Thyroid gland (tissue), 4 donors: ENCODE measurements at regions not wholly inside any gene's neighbourhood (a gene's known extent, or its start where the extent isn't known, plus 50 kb on each side); places are given as distances from the start of the nearest gene placed in this dataset.

Source experiments
- DNase-seq, 2 donors: peaks; one replicate each; pipeline ENCODE4 v3.0.0-alpha.2; 2019
- H3K27ac ChIP-seq, 3 donors: fragments of 200-600 bp; sonication (generic); 1 replicate in 2 of 3; 2 replicates in 1 of 3; pipeline ENCODE4 v1.5.1; 2016 to 2019; ENCODE audit warnings: mild to moderate bottlenecking in 1 of 3, moderate library complexity in 1 of 3
- H3K27me3 ChIP-seq: fragments of 200-600 bp; sonication (generic); one replicate; pipeline ENCODE4 v1.5.1; 2019
- H3K36me3 ChIP-seq, 2 donors: fragments of 200-600 bp; sonication (generic); one replicate each; pipeline ENCODE4 v1.5.1; 2016 to 2019
- H3K4me1 ChIP-seq, 2 donors: fragments of 200-600 bp; sonication (generic); one replicate each; pipeline ENCODE4 v1.5.1; 2017 to 2019
- H3K4me3 ChIP-seq, 3 donors: fragments of 200-600 bp; sonication (generic); replicated peaks in 1 of 3; 1 replicate in 2 of 3; 2 replicates in 1 of 3; pipeline ENCODE4 v1.5.1; 2016; ENCODE audit warnings: mild to moderate bottlenecking in 1 of 3
- H3K9me3 ChIP-seq: fragments of 200-600 bp; sonication (generic); one replicate; pipeline ENCODE4 v1.5.1; 2017
- POLR2A ChIP-seq, 2 donors: fragments of 450-650 bp; IDR thresholded peaks; one replicate each; pipeline ENCODE4 v1.6.1; 2017; ENCODE audit warnings: antibody characterized with exemption in 2 of 2, mild to moderate bottlenecking in 2 of 2, moderate library complexity in 1 of 2
- WGBS, 2 donors: methylation state at CpG; one replicate each; pipeline ENCODE4 v1.1.5; 2017; 5-methylcytosine and 5-hydroxymethylcytosine counted together
- intact Hi-C: fragments of 100-400 bp; cut with DNase I; formaldehyde crosslinking; loops from one replicate; pipeline ENCODE4 v1.15.1; 2023
- TF ChIP-seq, protein P1 (sequence below), 6 experiments: fragments of 200-600 bp in 3 of 6; fragments of 450-650 bp in 3 of 6; sonication (generic) in 3 of 6; IDR thresholded peaks; one replicate each; pipeline ENCODE4 v1.5.1; 2016 to 2019; ENCODE audit warnings: antibody characterized with exemption in 6 of 6, mild to moderate bottlenecking in 2 of 6, inconsistent platforms in 1 of 6, moderate library complexity in 1 of 6

GRCh38 chr1:208496467-208497371 is 252.5 kb upstream of the PLXNA2 start:
- H3K27me3 ChIP-seq, result no peaks in the 10 kb centered on the region
- H3K27ac ChIP-seq, result no peak overlapping the region
- no peaks in the 10 kb centered on the region for H3K36me3 ChIP-seq
- TF ChIP-seq, protein P1, sequence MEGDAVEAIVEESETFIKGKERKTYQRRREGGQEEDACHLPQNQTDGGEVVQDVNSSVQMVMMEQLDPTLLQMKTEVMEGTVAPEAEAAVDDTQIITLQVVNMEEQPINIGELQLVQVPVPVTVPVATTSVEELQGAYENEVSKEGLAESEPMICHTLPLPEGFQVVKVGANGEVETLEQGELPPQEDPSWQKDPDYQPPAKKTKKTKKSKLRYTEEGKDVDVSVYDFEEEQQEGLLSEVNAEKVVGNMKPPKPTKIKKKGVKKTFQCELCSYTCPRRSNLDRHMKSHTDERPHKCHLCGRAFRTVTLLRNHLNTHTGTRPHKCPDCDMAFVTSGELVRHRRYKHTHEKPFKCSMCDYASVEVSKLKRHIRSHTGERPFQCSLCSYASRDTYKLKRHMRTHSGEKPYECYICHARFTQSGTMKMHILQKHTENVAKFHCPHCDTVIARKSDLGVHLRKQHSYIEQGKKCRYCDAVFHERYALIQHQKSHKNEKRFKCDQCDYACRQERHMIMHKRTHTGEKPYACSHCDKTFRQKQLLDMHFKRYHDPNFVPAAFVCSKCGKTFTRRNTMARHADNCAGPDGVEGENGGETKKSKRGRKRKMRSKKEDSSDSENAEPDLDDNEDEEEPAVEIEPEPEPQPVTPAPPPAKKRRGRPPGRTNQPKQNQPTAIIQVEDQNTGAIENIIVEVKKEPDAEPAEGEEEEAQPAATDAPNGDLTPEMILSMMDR (IDR thresholded peaks at IDR 0.05), result no peak
- no peak for TF ChIP-seq POLR2A (IDR thresholded peaks at IDR 0.05)
- intact Hi-C loops, result no loop called here
- H3K9me3 ChIP-seq, result no peaks in the 10 kb centered on the region
- peaks cover 5 to 13% of the 10 kb centered on the region in 2 donors for H3K4me1 ChIP-seq
- 48 to 53% methylated on average over 12 of the region's 12 CpGs for WGBS, 2 donors
- peak; percentile 79 to 83 for DNase-seq
- no peak overlapping the region for H3K4me3 ChIP-seq

GRCh38 chr1:208497866-208498541 is 253.8 kb upstream of the PLXNA2 start:
- intact Hi-C loops, result no loop called here
- H3K36me3 ChIP-seq, result no peaks in the 10 kb centered on the region
- no peaks in the 10 kb centered on the region for H3K9me3 ChIP-seq
- no peak overlapping the region for H3K27ac ChIP-seq
- TF ChIP-seq, protein P1 (IDR thresholded peaks at IDR 0.05), result no peak
- TF ChIP-seq POLR2A (IDR thresholded peaks at IDR 0.05), result no peak
- H3K4me3 ChIP-seq, result no peak overlapping the region
- no peaks in the 10 kb centered on the region for H3K27me3 ChIP-seq
- peaks cover 5 to 13% of the 10 kb centered on the region in 2 donors for H3K4me1 ChIP-seq
- peak in 1 of 2 donors; percentile 20 for DNase-seq
- WGBS, 2 donors, result 79% methylated on average over 4 of the region's 4 CpGs

GRCh38 chr1:208499026-208499425 is 254.8 kb upstream of the PLXNA2 start:
- Histone ChIP-seq H3K27ac (no peak overlapping the region), H3K4me1 (peaks cover 5 to 13% of the 10 kb centered on the region in 2 donors), H3K4me3 (no peak overlapping the region), H3K36me3 (no peaks in the 10 kb centered on the region), H3K27me3 (no peaks in the 10 kb centered on the region), H3K9me3 (no peaks in the 10 kb centered on the region)
- intact Hi-C loops, result no loop called here
- WGBS, 2 donors, result 86% methylated on average over 3 of the region's 3 CpGs
- no peak for DNase-seq
- TF ChIP-seq, protein P1 (IDR thresholded peaks at IDR 0.05), result no peak
- no peak for TF ChIP-seq POLR2A (IDR thresholded peaks at IDR 0.05)

DNA sequence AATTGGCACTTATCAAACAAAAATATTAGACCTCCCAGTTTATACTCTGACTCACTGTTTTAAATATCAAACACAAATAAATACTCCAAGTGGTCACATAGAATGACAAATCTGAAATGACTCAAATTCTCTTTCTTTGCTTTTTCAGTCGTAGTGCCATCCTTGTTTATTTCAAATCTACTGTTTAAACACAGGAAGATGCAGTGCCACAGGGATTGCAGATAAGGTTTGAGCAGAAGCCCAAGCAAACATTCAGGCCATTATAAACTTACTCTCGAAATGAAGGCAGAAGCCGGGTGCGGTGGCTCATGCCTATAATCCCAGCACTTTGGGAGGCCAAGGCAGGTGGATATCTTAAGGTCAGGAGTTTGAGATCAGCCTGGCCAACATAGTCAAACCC is 255.4 kb upstream of the PLXNA2 start:
- Histone ChIP-seq H3K27me3 (no peaks in the 10 kb centered on the region), H3K27ac (no peak overlapping the region), H3K9me3 (no peaks in the 10 kb centered on the region), H3K4me1 (peaks cover 5 to 13% of the 10 kb centered on the region in 2 donors), H3K36me3 (no peaks in the 10 kb centered on the region), H3K4me3 (no peak overlapping the region)
- no peak for DNase-seq
- 91 to 95% methylated on average over 4 of the region's 4 CpGs for WGBS, 2 donors
- intact Hi-C loops, result no loop called here
- TF ChIP-seq, protein P1 (IDR thresholded peaks at IDR 0.05), result no peak
- no peak for TF ChIP-seq POLR2A (IDR thresholded peaks at IDR 0.05)

- H3K27me3 ChIP-seq, result no peaks in the 10 kb centered on the region
- WGBS, 2 donors, result 52 to 77% methylated on average over 2 of the region's 2 CpGs
These were observed 256.2 kb upstream of the PLXNA2 start for GRCh38 chr1:208500375-208500774.

More at GRCh38 chr1:208500375-208500774, 256.2 kb upstream of the PLXNA2 start:
- TF ChIP-seq, protein P1 (IDR thresholded peaks at IDR 0.05), result no peak
- no peak for TF ChIP-seq POLR2A (IDR thresholded peaks at IDR 0.05)
- H3K4me3 ChIP-seq, result no peak overlapping the region
- no peaks in the 10 kb centered on the region for H3K36me3 ChIP-seq
- intact Hi-C loops, result no loop called here
- H3K27ac ChIP-seq, result no peak overlapping the region
- DNase-seq, result no peak
- H3K9me3 ChIP-seq, result no peaks in the 10 kb centered on the region
- peaks cover 5 to 15% of the 10 kb centered on the region in 2 donors for H3K4me1 ChIP-seq
